ENCODE measurements at regions not wholly inside any gene's neighbourhood (a gene's known extent, or its start where the extent isn't known, plus 50 kb on each side); places are given as distances from the start of the nearest gene placed in this dataset.

GRCh38 chr12:28140404-28140803 is 49.9 kb upstream of the CCDC91 start:
- no peak overlapping the region for H3K9ac ChIP-seq (ENCODE audit: extremely low read depth, low read length, poor library complexity, severe bottlenecking)
- Mint-ChIP-seq H3K27me3 (ENCODE audit: insufficient read depth) (no peaks in the 10 kb centered on the region), H3K9me3 (no peaks in the 10 kb centered on the region), H3K36me3 (ENCODE audit: low read depth) (no peaks in the 10 kb centered on the region), H3K4me1 (no peaks in the 10 kb centered on the region), H3K4me3 (no peak overlapping the region), H3K27ac (no peak overlapping the region)
- 97% methylated on average over 2 of the region's 2 CpGs; no CpG with 5 or more reads in 1 of the 2 experiments for WGBS, 2 experiments (ENCODE audit: insufficient coverage in 1 of 2, insufficient read length in 1 of 2)
- no peaks in the 10 kb centered on the region for H3K27me3 ChIP-seq (ENCODE audit: control insufficient read depth, insufficient read depth, low read length, poor library complexity, severe bottlenecking)
- no peaks in the 10 kb centered on the region for H3K36me3 ChIP-seq (ENCODE audit: control insufficient read depth, insufficient read depth, low read length)
- no peak for DNase-seq
- no peak overlapping the region for H3K4me3 ChIP-seq (ENCODE audit: low read length)
- TF ChIP-seq CTCF (conservative IDR thresholded peaks at IDR 0.05): no peak
- no peak overlapping the region for H3K27ac ChIP-seq (ENCODE audit: low read depth, low read length)
- H3K4me1 ChIP-seq (ENCODE audit: control insufficient read depth, insufficient read depth, low read length): no peaks in the 10 kb centered on the region
- no peaks in the 10 kb centered on the region for H3K9me3 ChIP-seq (ENCODE audit: control insufficient read depth, low read length)
